Mesendoderm (in vitro differentiated cells): ENCODE measurements at regions not wholly inside any gene's neighbourhood (a gene's known extent, or its start where the extent isn't known, plus 50 kb on each side); places are given as distances from the start of the nearest gene placed in this dataset.
"Not testable (repeated sequence)": the region's sequence is repeated elsewhere in the genome, so short reads cannot be mapped to it uniquely, and the experiment has no call there.

Source experiments
- DNase-seq: peaks from one replicate; pipeline ENCODE4 v3.0.0; 2013
- H2AK5ac ChIP-seq: 2 replicates; pipeline ENCODE4 v1.6.1; 2013; ENCODE audit warnings: low read length, inconsistent platforms
- H2BK120ac ChIP-seq: 2 replicates; pipeline ENCODE4 v1.6.1; 2013; ENCODE audit warnings: low read depth, mild to moderate bottlenecking, low read length, moderate library complexity, mixed read lengths
- H2BK15ac ChIP-seq: replicated peaks from 2 replicates; pipeline ENCODE4 v1.6.1; 2013; ENCODE audit warnings: low read depth, mild to moderate bottlenecking, moderate library complexity
- H2BK5ac ChIP-seq: 2 replicates; pipeline ENCODE4 v1.6.1; 2013; ENCODE audit warnings: low read length, inconsistent platforms
- H3K18ac ChIP-seq: 2 replicates; pipeline ENCODE4 v1.6.1; 2013; ENCODE audit warnings: mild to moderate bottlenecking, low read length, mixed read lengths
- H3K23ac ChIP-seq: one replicate; pipeline ENCODE4 v1.6.1; 2013; ENCODE audit warnings: low read length
- H3K27ac ChIP-seq: 2 replicates; pipeline ENCODE4 v1.5.1; 2013; ENCODE audit warnings: low read depth, mild to moderate bottlenecking, inconsistent platforms, low read length, moderate library complexity
- H3K27me3 ChIP-seq: 2 replicates; pipeline ENCODE4 v1.6.1; 2013; ENCODE audit warnings: low read length, control low read depth, mild to moderate bottlenecking, inconsistent platforms; ENCODE audit not compliant: insufficient read depth, poor library complexity
- H3K36me3 ChIP-seq: 2 replicates; pipeline ENCODE4 v1.6.1; 2013; ENCODE audit warnings: low read length, inconsistent platforms; ENCODE audit not compliant: control insufficient read depth, insufficient read depth
- H3K4ac ChIP-seq: one replicate; pipeline ENCODE4 v1.6.1; 2013; ENCODE audit warnings: low read depth, mild to moderate bottlenecking, low read length, moderate library complexity
- H3K4me1 ChIP-seq: 2 replicates; pipeline ENCODE4 v1.6.1; 2013; ENCODE audit warnings: low read depth, low read length, inconsistent platforms; ENCODE audit not compliant: control insufficient read depth
- H3K4me2 ChIP-seq: 2 replicates; pipeline ENCODE4 v1.6.1; 2013; ENCODE audit warnings: low read length
- H3K4me3 ChIP-seq: 2 replicates; pipeline ENCODE4 v1.5.1; 2013; ENCODE audit warnings: mild to moderate bottlenecking, low read length
- H3K56ac ChIP-seq: one replicate; pipeline ENCODE4 v1.6.1; 2013; ENCODE audit warnings: low read length
- H3K79me1 ChIP-seq: 2 replicates; pipeline ENCODE4 v1.6.1; 2013; ENCODE audit warnings: low read length, inconsistent platforms
- H3K79me2 ChIP-seq: 2 replicates; pipeline ENCODE4 v1.6.1; 2013; ENCODE audit warnings: mild to moderate bottlenecking, low read length; ENCODE audit not compliant: control insufficient read depth, insufficient read depth
- H3K9ac ChIP-seq: 2 replicates; pipeline ENCODE4 v1.6.1; 2013; ENCODE audit warnings: low read length, inconsistent platforms
- H4K5ac ChIP-seq: one replicate; pipeline ENCODE4 v1.6.1; 2013; ENCODE audit warnings: low read length
- H4K8ac ChIP-seq: one replicate; pipeline ENCODE4 v1.6.1; 2013; ENCODE audit warnings: low read depth, mild to moderate bottlenecking, control low read depth, low read length, moderate library complexity
- WGBS: extraction: QIAGEN DNeasy Blood & Tissue Kit; methylation state at CpG from one replicate; pipeline ENCODE4 v1.1.7; 2013; ENCODE audit warnings: low lambda C conversion rate, missing lambda C conversion rate; ENCODE audit not compliant: insufficient coverage; ENCODE audit errors: extremely low coverage; 5-methylcytosine and 5-hydroxymethylcytosine counted together

DNA sequence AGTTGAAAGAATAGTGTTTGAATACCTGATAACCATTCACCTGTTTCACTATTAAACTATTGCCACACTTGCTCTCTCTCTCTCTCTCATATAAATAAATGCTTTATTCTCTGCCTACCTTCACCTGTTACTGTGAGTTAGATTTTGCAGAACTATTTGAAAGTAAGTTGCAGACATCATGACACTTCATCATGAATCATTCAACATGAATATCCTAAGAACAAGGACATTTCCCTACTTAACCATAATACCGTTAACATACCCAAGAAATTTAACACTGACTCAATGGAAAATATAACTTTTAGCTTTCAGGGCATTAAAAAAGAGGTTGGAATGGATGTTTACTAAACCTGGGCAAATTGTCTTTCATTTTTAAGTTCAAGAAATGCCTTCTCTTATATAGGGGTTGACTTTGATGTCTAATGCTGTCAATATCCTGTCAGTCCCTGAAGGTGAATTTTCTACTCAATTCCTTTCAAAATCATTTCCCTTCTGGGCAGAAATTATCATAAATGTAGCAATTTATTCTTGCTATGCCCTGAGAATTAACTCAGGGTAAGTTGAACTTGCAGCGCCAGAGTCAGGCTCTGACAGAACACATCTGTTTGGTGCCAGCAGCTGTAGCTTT is 582.6 kb upstream of the TLE4 start:
- no peaks in the 10 kb centered on the region for H3K36me3 ChIP-seq
- no peaks in the 10 kb centered on the region for H3K79me2 ChIP-seq
- H3K27me3 ChIP-seq: no peaks in the 10 kb centered on the region
- H2AK5ac ChIP-seq: no peak overlapping the region
- H3K9ac ChIP-seq: no peak overlapping the region
- H3K23ac ChIP-seq: no peak overlapping the region
- no peaks in the 10 kb centered on the region for H3K79me1 ChIP-seq
- no peak overlapping the region for H4K5ac ChIP-seq
- no peak overlapping the region for H3K56ac ChIP-seq
- no peak for DNase-seq
- H2BK15ac ChIP-seq: no peak overlapping the region
- H3K4me1 ChIP-seq: no peaks in the 10 kb centered on the region
- H3K4me2 ChIP-seq: no peak overlapping the region
- H3K4me3 ChIP-seq: no peak overlapping the region
- H3K18ac ChIP-seq: no peak overlapping the region
- no peak overlapping the region for H4K8ac ChIP-seq
- H2BK5ac ChIP-seq: no peak overlapping the region
- H3K27ac ChIP-seq: no peak overlapping the region
- 100% methylated on average over 1 of the region's 2 CpGs for WGBS
- H2BK120ac ChIP-seq: no peak overlapping the region
- H3K4ac ChIP-seq: no peak overlapping the region

DNA sequence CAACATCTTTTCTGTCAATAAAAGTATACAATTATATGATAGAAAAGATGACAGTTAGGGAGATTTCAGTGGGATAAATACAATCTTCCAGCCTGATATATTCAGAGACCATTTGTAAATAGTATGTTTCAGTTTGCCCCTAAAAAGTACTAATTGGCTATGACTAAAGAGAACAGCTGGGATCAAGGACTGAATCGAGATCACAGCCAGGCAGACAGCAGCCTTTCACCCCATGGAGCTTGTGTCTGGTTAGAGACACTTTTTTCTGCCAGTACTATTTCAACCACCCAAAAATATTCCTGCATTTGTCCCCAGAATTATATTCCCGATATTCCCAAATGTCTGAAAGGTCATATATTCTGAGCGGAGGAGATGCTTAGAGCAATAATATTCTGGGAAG is 577.3 kb upstream of the TLE4 start:
- no peak overlapping the region for H3K27ac ChIP-seq
- H3K79me1 ChIP-seq: no peaks in the 10 kb centered on the region
- no peaks in the 10 kb centered on the region for H3K27me3 ChIP-seq
- H3K4me1 ChIP-seq: no peaks in the 10 kb centered on the region
- no peak overlapping the region for H2BK120ac ChIP-seq
- H3K9ac ChIP-seq: no peak overlapping the region
- no peak overlapping the region for H3K4ac ChIP-seq
- DNase-seq: no peak
- H4K5ac ChIP-seq: no peak overlapping the region
- WGBS: no CpG with 5 or more reads among the region's 3 CpGs
- no peak overlapping the region for H3K4me2 ChIP-seq
- no peak overlapping the region for H3K23ac ChIP-seq
- H3K36me3 ChIP-seq: no peaks in the 10 kb centered on the region
- no peaks in the 10 kb centered on the region for H3K79me2 ChIP-seq
- H3K4me3 ChIP-seq: no peak overlapping the region
- H4K8ac ChIP-seq: no peak overlapping the region
- H2AK5ac ChIP-seq: no peak overlapping the region
- no peak overlapping the region for H3K18ac ChIP-seq
- H3K56ac ChIP-seq: no peak overlapping the region
- no peak overlapping the region for H2BK15ac ChIP-seq
- no peak overlapping the region for H2BK5ac ChIP-seq

DNA sequence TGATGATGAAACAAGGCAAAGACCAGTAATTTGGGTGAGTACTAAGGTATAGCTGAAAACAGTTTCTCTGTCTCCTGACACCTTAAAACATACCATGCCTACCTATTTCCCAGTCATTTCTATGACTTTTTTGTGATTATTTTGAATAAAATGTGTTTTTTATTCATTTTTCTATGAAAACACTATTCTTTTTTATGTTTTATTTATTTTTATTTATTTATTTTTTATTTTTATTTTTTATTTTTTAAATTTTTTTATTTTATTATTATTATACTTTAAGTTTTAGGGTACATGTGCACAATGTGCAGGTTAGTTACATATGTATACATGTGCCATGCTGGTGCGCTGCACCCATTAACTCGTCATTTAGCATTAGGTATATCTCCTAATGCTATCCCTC is 576.8 kb upstream of the TLE4 start:
- not testable (repeated sequence) for H3K56ac ChIP-seq, H3K4me1 ChIP-seq, H4K5ac ChIP-seq, H3K23ac ChIP-seq, H3K18ac ChIP-seq, H2AK5ac ChIP-seq, H3K79me1 ChIP-seq, H4K8ac ChIP-seq, H3K4me2 ChIP-seq, H3K79me2 ChIP-seq, H2BK120ac ChIP-seq, H2BK15ac ChIP-seq, H3K27ac ChIP-seq, H3K4ac ChIP-seq, H3K4me3 ChIP-seq, DNase-seq, H3K27me3 ChIP-seq, H3K9ac ChIP-seq, H2BK5ac ChIP-seq, H3K36me3 ChIP-seq
- no CpG with 5 or more reads among the region's 2 CpGs for WGBS

DNA sequence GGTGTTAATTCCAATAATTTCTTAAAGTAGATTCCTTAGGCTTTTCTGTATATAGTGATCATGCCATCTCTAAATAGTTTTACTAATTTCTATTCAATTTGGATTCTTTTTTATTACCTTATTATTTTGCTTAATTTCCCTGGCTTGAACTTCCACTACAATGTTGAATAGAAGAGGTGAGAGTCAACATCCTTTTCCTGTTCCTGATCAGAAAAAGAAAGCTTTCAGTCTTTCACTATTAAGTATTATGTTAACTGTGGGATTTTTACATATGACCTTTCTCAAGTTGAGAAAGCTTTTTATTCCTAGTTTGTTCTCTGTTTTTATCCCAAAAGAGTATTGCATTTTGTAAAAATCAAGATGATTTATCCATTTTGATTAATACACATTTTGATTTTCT is 574.5 kb upstream of the TLE4 start:
- Histone ChIP-seq H2BK120ac (no peak overlapping the region), H3K27ac (no peak overlapping the region), H3K18ac (no peak overlapping the region), H3K79me1 (no peaks in the 10 kb centered on the region), H3K36me3 (no peaks in the 10 kb centered on the region), H3K23ac (no peak overlapping the region), H3K27me3 (no peaks in the 10 kb centered on the region), H2BK5ac (no peak overlapping the region), H3K56ac (no peak overlapping the region), H4K8ac (no peak overlapping the region), H3K4me3 (no peak overlapping the region), H2BK15ac (no peak overlapping the region), H4K5ac (no peak overlapping the region), H3K4ac (no peak overlapping the region), H3K4me2 (no peak overlapping the region), H2AK5ac (no peak overlapping the region), H3K79me2 (no peaks in the 10 kb centered on the region), H3K9ac (no peak overlapping the region), H3K4me1 (no peaks in the 10 kb centered on the region)
- DNase-seq: no peak

DNA sequence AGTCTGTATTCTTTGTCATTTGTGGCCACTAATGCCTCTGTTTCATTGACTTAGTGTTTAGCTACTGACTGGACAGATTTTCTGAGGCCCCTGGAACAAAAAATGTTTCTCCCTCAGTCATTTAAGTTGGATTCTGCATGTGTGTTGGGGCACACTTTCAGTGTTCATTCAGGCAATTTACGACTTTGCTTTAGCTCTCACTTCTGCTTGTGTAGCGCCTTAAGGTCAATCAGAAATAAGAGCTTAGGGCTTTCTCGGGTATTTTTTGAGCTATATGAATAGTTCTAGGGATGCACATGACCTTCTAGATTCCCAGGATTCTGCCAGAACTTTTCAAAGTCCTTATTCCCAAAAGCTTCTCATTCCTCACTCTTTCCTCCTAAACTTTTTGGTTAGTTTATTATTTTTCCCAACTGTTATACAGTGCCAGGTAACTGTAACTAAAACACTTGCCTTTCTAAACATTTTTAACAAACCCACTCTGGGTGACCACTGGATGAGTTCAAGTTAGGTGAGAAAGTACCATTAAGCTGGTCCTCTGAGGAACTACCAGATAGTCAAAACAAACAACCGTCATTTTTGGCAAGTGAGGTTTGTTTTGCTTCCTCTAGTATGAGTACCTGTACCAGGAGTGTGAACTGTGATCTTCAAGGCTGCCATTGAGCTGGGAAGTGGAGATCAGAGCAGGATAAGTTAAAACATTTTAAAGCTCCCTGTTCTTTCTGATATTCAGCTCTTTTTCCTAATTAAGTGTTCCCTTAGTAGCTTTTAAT is 571.3 kb upstream of the TLE4 start:
- H3K4me3 ChIP-seq: no peak overlapping the region
- no peak overlapping the region for H3K4me2 ChIP-seq
- no peaks in the 10 kb centered on the region for H3K79me2 ChIP-seq
- no peak overlapping the region for H2BK5ac ChIP-seq
- H3K36me3 ChIP-seq: no peaks in the 10 kb centered on the region
- DNase-seq: no peak
- H2AK5ac ChIP-seq: no peak overlapping the region
- no peak overlapping the region for H2BK15ac ChIP-seq
- no peak overlapping the region for H3K23ac ChIP-seq
- H3K27me3 ChIP-seq: no peaks in the 10 kb centered on the region
- H4K8ac ChIP-seq: no peak overlapping the region
- no peak overlapping the region for H3K9ac ChIP-seq
- no peaks in the 10 kb centered on the region for H3K79me1 ChIP-seq
- no peak overlapping the region for H3K27ac ChIP-seq
- no peak overlapping the region for H2BK120ac ChIP-seq
- H3K4me1 ChIP-seq: no peaks in the 10 kb centered on the region
- H3K56ac ChIP-seq: no peak overlapping the region
- H3K4ac ChIP-seq: no peak overlapping the region
- no CpG with 5 or more reads among the region's 4 CpGs for WGBS
- H3K18ac ChIP-seq: no peak overlapping the region
- H4K5ac ChIP-seq: no peak overlapping the region

DNA sequence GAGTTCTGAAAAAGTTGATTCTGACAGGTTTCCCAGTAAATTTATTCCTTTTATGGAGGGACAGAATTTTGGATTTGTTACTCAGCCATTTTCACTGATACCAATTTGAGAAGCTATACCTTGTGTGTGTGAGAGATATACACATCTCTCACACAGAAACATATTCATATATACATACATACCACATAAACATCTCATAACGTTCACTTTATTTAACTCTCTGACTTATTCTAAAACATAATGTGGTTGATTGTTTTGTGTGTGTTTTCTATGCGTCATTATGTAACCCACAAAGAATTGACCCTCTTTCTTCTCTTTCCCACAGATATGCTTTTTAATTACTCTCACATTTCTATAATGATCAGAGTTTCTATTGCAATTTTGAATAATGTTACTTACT is 570.8 kb upstream of the TLE4 start:
- Histone ChIP-seq H3K79me1 (no peaks in the 10 kb centered on the region), H3K27me3 (no peaks in the 10 kb centered on the region), H3K4me2 (no peak overlapping the region), H3K36me3 (no peaks in the 10 kb centered on the region), H3K9ac (no peak overlapping the region), H3K4me1 (no peaks in the 10 kb centered on the region), H4K8ac (no peak overlapping the region), H2BK15ac (no peak overlapping the region), H3K18ac (no peak overlapping the region), H2BK5ac (no peak overlapping the region), H4K5ac (no peak overlapping the region), H3K4me3 (no peak overlapping the region), H3K4ac (no peak overlapping the region), H2AK5ac (no peak overlapping the region), H3K79me2 (no peaks in the 10 kb centered on the region), H3K23ac (no peak overlapping the region), H2BK120ac (no peak overlapping the region), H3K27ac (no peak overlapping the region), H3K56ac (no peak overlapping the region)
- no peak for DNase-seq
- WGBS: 100% methylated on average over 1 of the region's 2 CpGs
